LNCAP (cell line): ENCODE measurements at regions not wholly inside any gene's neighbourhood (a gene's known extent, or its start where the extent isn't known, plus 50 kb on each side); places are given as distances from the start of the nearest gene placed in this dataset.

ENCODE experiments used
- TF ChIP-seq, protein P1 (sequence below): fragments of 450-650 bp; IDR thresholded peaks from 2 replicates; pipeline ENCODE4 v1.5.1; 2017; ENCODE audit warnings: mild to moderate bottlenecking

DNA sequence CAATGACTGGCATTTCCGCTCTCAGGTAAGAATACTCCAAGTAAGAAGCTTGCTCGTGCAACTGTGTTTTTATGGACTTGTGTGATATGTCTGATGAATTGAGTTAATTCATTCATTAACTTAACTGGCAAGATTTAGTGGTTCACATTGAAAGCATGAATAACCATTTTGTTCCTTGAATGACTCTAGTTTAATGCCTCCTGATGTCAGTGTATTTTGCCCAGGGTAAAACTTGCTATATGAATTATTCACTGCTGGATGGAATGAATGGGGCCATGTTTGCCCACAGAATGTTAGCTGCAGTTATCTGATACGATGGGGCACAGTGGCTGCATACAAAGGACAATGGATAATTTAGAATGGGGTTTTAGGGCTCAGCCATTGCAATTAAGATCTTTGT is 124.1 kb downstream of the ZNF365 start:
- TF ChIP-seq, protein P1, sequence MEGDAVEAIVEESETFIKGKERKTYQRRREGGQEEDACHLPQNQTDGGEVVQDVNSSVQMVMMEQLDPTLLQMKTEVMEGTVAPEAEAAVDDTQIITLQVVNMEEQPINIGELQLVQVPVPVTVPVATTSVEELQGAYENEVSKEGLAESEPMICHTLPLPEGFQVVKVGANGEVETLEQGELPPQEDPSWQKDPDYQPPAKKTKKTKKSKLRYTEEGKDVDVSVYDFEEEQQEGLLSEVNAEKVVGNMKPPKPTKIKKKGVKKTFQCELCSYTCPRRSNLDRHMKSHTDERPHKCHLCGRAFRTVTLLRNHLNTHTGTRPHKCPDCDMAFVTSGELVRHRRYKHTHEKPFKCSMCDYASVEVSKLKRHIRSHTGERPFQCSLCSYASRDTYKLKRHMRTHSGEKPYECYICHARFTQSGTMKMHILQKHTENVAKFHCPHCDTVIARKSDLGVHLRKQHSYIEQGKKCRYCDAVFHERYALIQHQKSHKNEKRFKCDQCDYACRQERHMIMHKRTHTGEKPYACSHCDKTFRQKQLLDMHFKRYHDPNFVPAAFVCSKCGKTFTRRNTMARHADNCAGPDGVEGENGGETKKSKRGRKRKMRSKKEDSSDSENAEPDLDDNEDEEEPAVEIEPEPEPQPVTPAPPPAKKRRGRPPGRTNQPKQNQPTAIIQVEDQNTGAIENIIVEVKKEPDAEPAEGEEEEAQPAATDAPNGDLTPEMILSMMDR = no peak

DNA sequence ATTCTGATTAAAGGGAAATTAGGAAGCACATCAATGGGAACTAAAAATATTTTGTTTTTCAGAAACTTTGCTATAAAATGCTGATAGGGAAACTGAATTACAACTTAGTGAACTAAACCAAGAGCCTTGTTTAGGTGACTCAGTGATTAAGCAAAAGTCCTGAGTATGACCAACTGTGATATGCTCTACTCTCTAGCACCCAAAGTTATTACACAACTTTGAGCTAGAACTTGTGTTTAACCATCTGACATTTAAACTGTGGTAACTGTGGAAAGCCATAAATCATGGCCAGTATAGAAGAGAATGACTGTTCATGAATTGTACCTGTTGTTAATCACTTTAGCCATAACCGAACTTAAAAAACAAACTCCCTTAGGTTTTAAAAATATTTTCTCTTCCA is 127.4 kb downstream of the ZNF365 start:
- TF ChIP-seq, protein P1 = no peak

DNA sequence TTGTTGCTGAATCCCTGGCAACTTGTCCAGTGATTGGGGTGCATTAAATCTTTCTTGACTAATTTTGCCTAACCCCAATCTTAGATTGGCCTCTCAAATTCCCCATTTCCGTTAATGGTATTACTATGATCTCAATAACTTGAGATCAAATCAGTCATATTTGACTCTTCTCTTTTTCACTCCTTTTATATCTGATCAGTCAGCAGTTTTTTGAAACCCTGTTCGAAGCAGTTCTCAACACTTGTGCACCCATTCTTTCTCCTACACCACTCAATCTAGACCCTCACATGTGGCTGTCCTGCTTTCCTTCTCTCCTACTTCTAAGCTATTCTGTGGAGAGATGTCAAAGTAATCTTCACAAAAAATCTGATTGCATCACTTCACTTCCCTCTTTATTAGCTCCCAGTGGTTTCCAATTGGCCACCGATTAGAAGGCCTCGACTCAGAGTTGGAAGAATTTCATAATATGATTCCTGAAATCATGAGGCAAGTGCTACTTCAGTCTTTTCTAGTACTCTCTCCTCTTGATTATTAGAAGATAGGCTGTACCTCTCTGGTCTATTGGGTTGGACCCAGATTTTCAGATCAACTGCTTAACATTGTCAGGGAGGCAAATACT is 128.9 kb downstream of the ZNF365 start:
- TF ChIP-seq, protein P1 = no peak

DNA sequence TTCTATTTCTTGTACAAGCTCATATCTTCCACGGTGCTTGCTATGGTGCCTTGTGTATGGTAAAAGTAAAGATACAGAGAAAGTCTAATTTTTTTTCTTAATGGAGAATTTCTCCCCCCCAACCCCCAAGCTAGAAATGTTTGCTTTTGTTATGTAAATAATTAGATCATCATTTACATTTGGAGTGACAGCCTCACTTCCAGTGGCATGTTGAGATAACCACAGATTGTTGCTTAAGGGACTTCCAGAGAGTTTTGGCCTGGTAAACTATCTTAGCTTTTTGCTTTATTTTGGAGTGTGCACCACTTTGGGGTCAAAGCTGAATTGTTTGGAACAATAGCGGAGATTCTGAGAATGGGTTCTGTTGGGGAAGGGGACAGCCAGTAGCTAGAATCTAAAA is 129.7 kb downstream of the ZNF365 start:
- TF ChIP-seq, protein P1 = no peak

DNA sequence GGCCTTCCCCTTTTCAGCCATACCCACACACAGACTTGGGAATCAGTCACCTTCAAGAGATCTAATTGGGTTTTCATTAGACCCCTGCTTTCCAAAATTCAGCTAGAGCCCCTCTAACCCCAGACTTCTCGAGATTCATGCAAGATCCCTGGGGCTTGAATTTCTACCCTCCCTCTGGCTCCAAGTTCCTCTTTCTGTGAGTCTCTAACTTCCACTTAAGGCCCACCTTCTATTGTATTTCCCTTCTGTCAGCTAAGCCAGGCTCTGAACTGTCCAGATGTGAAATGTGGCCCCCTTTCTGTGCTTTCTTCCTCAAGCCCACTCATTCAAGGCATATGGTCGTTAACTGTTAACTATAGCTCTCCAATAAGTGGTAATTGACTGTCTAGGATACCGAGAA is 132.2 kb downstream of the ZNF365 start:
- TF ChIP-seq, protein P1 = no peak

DNA sequence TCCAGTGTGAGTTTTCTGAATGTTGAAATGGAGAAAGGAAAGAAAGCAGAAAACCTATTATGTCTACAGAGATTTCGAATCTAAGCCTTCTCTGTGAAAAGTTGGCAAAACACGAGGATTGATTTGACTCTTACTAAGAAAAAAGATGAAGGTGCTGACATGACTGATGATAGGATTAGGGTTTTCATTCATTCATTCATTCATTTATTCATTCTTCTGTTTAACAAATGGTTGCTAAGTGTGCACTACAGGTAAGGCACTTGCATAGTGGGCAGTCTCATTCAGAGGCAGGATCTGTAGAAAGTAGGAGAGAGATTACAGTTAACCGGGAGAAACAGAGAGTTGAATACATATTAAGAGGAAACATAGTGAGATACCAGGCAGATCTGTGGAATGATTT is 137.1 kb downstream of the ZNF365 start:
- TF ChIP-seq, protein P1 = no peak

DNA sequence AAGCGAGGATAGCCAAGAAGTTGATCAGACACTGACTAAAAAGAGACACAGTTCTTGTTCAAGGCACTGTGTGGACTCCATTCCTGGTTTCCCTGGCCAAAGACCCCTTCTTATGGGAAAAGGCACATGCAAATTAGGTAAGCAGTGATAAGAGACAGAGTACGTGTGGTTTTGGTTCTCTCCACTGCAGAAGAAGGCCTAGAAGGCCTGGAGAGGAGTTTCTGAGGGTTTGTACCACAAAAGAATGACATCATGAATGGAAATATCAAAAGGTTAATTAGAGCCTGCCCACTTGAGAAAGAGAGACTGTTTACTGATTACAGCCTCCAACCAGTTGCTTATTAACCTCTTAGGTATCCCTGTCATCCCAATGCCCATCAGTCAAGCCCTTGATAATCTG is 137.5 kb downstream of the ZNF365 start:
- TF ChIP-seq, protein P1 = no peak
